Esophagus squamous epithelium (tissue), 5 donors: ENCODE measurements at regions not wholly inside any gene's neighbourhood (a gene's known extent, or its start where the extent isn't known, plus 50 kb on each side); places are given as distances from the start of the nearest gene placed in this dataset.

Source experiments
- DNase-seq: peaks from one replicate; lab custom pipeline; 2025; lab: John Stamatoyannopoulos, UW
- H3K27ac ChIP-seq, 4 donors: fragments of 200-600 bp; sonication (generic); one replicate each; pipeline ENCODE4 v1.5.1; 2016 to 2019; ENCODE audit warnings: mild to moderate bottlenecking in 1 of 4
- H3K27me3 ChIP-seq, 4 donors: fragments of 200-600 bp; sonication (generic); 1 replicate in 3 of 4; 2 replicates in 1 of 4; pipeline versions ENCODE4 v1.5.1 to v1.6.0; 2017 to 2021; ENCODE audit warnings: antibody characterized with exemption in 1 of 4
- H3K36me3 ChIP-seq, 3 donors: fragments of 200-600 bp; sonication (generic); one replicate each; pipeline ENCODE4 v1.5.1; 2016 to 2019
- H3K4me1 ChIP-seq, 3 donors: fragments of 200-600 bp; sonication (generic); one replicate each; pipeline ENCODE4 v1.5.1; 2017 to 2019
- H3K4me3 ChIP-seq, 4 donors: fragments of 200-600 bp; sonication (generic); 1 replicate in 3 of 4; 2 replicates in 1 of 4; pipeline ENCODE4 v1.5.1; 2016 to 2019; ENCODE audit warnings: mild to moderate bottlenecking in 2 of 4, moderate library complexity in 1 of 4
- H3K9me3 ChIP-seq, 3 donors: fragments of 200-600 bp; sonication (generic); one replicate each; pipeline ENCODE4 v1.5.1; 2016 to 2019
- POLR2A ChIP-seq, 4 donors: fragments of 450-650 bp; IDR thresholded peaks; one replicate each; pipeline ENCODE4 v1.6.1; 2017; ENCODE audit warnings: antibody characterized with exemption in 4 of 4, mild to moderate bottlenecking in 4 of 4, moderate library complexity in 3 of 4
- WGBS, 2 donors: methylation state at CpG; one replicate each; pipeline ENCODE4 v1.1.5; 2018; 5-methylcytosine and 5-hydroxymethylcytosine counted together
- intact Hi-C: fragments of 100-400 bp; cut with DNase I; formaldehyde crosslinking; loops from one replicate; pipeline ENCODE4 v1.15.0; 2022
- TF ChIP-seq, protein P1 (sequence below), 6 experiments: fragments of 450-650 bp in 4 of 6; fragments of 200-600 bp in 2 of 6; sonication (generic) in 2 of 6; IDR thresholded peaks; one replicate each; pipeline ENCODE4 v1.5.1; 2016 to 2019; ENCODE audit warnings: antibody characterized with exemption in 6 of 6, mild to moderate bottlenecking in 4 of 6, moderate library complexity in 4 of 6
- donor health status: DM: yes; HTN: yes; CAD: no.

DNA sequence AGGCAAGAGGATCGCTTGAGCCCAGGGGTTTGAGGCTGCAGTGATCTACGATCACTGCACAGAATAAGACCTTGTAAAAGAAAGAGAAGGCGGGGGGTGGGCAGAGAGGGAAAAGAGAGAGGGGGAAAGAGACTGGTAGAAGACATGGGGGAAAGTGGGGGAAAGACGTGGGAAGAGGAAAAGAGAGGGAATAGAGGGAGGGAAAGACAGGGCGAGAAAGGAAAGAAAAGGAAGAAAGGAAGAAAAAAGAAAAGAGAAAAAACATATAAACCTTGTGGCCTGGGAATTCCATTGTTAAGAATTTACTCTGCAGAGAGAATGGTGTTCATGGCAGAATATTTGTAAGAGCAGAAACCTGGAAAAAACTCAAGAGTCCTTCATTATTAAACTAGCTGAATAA, 120.4 kb downstream of the RMI2 start:
- 66 to 90% methylated on average over 4 to 5 of the region's 5 CpGs for WGBS, 2 donors
- intact Hi-C loops, result no loop called here
- H3K36me3 ChIP-seq, result no peaks in the 10 kb centered on the region
- no peak for TF ChIP-seq POLR2A (IDR thresholded peaks at IDR 0.05)
- TF ChIP-seq, protein P1, sequence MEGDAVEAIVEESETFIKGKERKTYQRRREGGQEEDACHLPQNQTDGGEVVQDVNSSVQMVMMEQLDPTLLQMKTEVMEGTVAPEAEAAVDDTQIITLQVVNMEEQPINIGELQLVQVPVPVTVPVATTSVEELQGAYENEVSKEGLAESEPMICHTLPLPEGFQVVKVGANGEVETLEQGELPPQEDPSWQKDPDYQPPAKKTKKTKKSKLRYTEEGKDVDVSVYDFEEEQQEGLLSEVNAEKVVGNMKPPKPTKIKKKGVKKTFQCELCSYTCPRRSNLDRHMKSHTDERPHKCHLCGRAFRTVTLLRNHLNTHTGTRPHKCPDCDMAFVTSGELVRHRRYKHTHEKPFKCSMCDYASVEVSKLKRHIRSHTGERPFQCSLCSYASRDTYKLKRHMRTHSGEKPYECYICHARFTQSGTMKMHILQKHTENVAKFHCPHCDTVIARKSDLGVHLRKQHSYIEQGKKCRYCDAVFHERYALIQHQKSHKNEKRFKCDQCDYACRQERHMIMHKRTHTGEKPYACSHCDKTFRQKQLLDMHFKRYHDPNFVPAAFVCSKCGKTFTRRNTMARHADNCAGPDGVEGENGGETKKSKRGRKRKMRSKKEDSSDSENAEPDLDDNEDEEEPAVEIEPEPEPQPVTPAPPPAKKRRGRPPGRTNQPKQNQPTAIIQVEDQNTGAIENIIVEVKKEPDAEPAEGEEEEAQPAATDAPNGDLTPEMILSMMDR (IDR thresholded peaks at IDR 0.05), result no peak
- no peaks in the 10 kb centered on the region for H3K27me3 ChIP-seq
- DNase-seq, result no peak
- H3K4me1 ChIP-seq, result no peaks in the 10 kb centered on the region
- H3K27ac ChIP-seq, result no peak overlapping the region
- H3K9me3 ChIP-seq, result no peaks in the 10 kb centered on the region
- no peak overlapping the region for H3K4me3 ChIP-seq

DNA sequence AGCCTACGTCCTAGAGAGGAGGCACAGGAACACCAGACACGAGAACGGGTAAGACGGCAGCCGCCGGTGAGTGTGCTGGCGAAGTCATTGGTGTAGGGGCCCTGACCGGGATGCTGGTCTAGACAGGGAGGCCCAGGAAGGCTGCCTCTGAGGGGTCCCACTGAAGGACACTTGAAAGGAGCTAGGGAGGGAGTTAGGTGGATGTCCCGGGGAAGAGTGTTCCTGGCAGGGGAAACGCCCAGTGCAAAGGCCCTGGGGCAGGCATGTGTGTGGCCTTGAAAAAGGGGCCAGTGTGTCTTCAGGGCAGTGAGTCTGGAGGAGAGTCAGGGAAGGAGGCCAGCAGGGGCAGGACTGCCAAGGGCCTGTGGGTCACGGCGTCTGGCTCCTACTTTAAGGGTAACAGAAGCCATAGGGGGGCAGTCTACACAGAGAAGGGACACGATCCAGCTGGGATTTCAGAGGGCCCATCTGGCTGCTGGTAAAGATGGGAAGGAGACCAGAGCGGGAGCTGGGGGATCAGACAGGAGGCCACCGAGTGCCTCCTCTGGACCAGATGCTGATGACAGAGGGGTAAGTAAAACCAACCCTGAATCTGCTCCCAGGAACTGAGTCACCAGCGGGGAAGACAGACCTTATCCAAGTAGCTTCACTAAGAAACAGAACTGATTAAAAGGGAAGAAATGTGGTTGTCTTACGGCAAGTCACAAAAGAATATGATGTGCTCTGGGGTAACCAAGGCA, 115.9 kb downstream of the LITAF start:
- Histone ChIP-seq H3K4me1 (peaks cover 0 to 5% (median 0%) of the 10 kb centered on the region in 3 donors), H3K27ac (no peak overlapping the region), H3K9me3 (no peaks in the 10 kb centered on the region), H3K36me3 (no peaks in the 10 kb centered on the region), H3K4me3 (no peak overlapping the region), H3K27me3 (no peaks in the 10 kb centered on the region)
- TF ChIP-seq POLR2A (IDR thresholded peaks at IDR 0.05), result no peak
- TF ChIP-seq, protein P1 (IDR thresholded peaks at IDR 0.05), result no peak
- WGBS, 2 donors, result 79 to 81% methylated on average over 16 to 17 of the region's 17 CpGs
- intact Hi-C loops, result no loop called here
- DNase-seq, result no peak

DNA sequence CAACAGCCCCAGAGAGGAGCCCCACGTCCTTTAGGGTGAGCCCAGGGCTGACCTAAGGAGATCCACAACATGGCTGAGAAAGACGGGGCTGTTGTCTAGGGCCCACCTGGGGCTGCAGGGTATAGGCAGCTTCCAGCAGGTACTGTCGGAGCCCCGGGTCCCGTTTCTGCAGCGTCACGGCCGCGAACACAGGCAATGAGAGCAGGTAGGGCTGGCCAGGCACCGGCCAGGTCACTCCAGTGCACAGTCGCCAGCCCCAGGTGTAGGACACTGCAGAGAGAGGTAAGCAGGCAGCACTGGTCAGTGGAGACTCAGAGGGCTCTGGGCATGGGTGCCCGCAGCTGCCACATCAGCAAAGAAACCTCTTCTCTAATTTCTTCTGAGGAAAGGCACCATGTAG, 115.2 kb downstream of the LITAF start:
- DNase-seq, result no peak
- Histone ChIP-seq H3K27ac (no peak overlapping the region), H3K4me1 (peaks cover 0 to 5% (median 0%) of the 10 kb centered on the region in 3 donors), H3K9me3 (no peaks in the 10 kb centered on the region), H3K4me3 (no peak overlapping the region), H3K36me3 (no peaks in the 10 kb centered on the region), H3K27me3 (no peaks in the 10 kb centered on the region)
- 87% methylated on average over 5 of the region's 12 CpGs; no CpG with 5 or more reads in 1 of the 2 donors for WGBS, 2 donors
- intact Hi-C loops, result no loop called here
- TF ChIP-seq, protein P1 (IDR thresholded peaks at IDR 0.05), result no peak
- TF ChIP-seq POLR2A (IDR thresholded peaks at IDR 0.05), result no peak

DNA sequence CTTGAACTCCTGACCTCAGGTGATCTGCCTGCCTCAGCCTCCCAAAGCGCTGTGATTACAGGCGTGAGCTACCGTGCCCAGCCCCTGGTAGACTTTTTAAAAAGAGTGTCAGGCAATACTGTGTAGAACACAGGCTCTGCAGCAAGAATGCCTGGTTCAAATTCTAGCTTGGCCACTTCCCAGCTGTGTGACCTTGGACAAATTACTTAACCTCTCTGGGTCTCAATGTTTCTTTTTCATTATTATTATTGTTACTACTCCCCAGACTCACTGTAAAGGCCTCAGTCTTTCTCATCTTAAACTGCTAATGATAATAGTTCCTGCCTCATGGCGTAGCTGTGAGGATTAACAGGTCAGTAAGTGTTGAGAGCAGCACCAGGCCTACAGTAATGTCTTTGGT, 114.3 kb downstream of the LITAF start:
- Histone ChIP-seq H3K9me3 (no peaks in the 10 kb centered on the region), H3K27ac (no peak overlapping the region), H3K4me3 (no peak overlapping the region), H3K4me1 (peaks cover 0 to 5% (median 0%) of the 10 kb centered on the region in 3 donors), H3K27me3 (no peaks in the 10 kb centered on the region), H3K36me3 (no peaks in the 10 kb centered on the region)
- intact Hi-C loops, result no loop called here
- WGBS, 2 donors, result 88 to 92% methylated on average over 4 of the region's 4 CpGs
- TF ChIP-seq POLR2A (IDR thresholded peaks at IDR 0.05), result no peak
- TF ChIP-seq, protein P1 (IDR thresholded peaks at IDR 0.05), result no peak
- no peak for DNase-seq

DNA sequence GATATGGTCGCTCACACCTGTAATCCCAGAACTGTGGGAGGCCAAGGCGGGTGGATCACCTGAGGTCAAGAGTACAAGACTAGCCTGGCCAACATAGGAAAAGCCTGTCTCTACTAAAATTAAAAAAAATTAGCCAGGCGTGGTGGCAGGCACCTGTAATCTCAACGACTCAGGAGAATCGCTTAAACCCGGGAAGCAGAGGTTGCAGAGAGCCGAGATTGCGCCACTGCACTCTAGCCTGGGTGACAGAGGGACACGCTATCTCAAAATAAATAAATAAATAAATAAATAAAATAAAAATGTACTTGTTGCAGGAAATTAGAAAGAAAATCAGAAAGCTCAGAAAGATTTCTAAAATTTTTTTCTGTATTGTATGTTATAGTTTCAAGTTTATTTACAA, 113.9 kb downstream of the LITAF start:
- Histone ChIP-seq H3K9me3 (no peaks in the 10 kb centered on the region), H3K36me3 (no peaks in the 10 kb centered on the region), H3K27ac (no peak overlapping the region), H3K4me3 (no peak overlapping the region), H3K27me3 (no peaks in the 10 kb centered on the region), H3K4me1 (peaks cover 0 to 5% (median 0%) of the 10 kb centered on the region in 3 donors)
- 83 to 94% methylated on average over 8 to 9 of the region's 9 CpGs for WGBS, 2 donors
- TF ChIP-seq, protein P1 (IDR thresholded peaks at IDR 0.05), result no peak
- TF ChIP-seq POLR2A (IDR thresholded peaks at IDR 0.05), result no peak
- no peak for DNase-seq
- intact Hi-C loops, result no loop called here
